ENCODE measurements at regions not wholly inside any gene's neighbourhood (a gene's known extent, or its start where the extent isn't known, plus 50 kb on each side); places are given as distances from the start of the nearest gene placed in this dataset.

- no peak for TF ChIP-seq MTA2 (IDR thresholded peaks at IDR 0.05; ENCODE audit: low read depth)
- TF ChIP-seq USF2 (IDR thresholded peaks at IDR 0.05; ENCODE audit: borderline replicate concordance, low read depth, low read length) = no peak
- no peak for TF ChIP-seq NBN (IDR thresholded peaks at IDR 0.05)
- TF ChIP-seq E2F8 (IDR thresholded peaks at IDR 0.05; ENCODE audit: low read depth, partially characterized antibody) = no peak
- TF ChIP-seq TCF12 (IDR thresholded peaks at IDR 0.05; ENCODE audit: low read depth, low read length) = no peak
- TF ChIP-seq YY1 (IDR thresholded peaks at IDR 0.05; ENCODE audit: low read depth, low read length) = no peak
These were observed 338.9 kb upstream of the IGFBP3 start (continued) for GRCh38 chr7:46259947-46260346.

- FAIRE-seq (no peak), ATAC-seq (no peak), DNase-seq (ENCODE audit: low read depth, low spot score) (no peak)
- BruUV-seq (replicated peaks) = no TSS peak
- H4K20me1 ChIP-seq (ENCODE audit: control insufficient read depth, insufficient read depth) = no peaks in the 10 kb centered on the region
- ChIA-PET CTCF (interaction anchor here (2.2 kb wide), 1 partner anchor 10 kb away, joined by 7 read pairs; no protein-coding TSS in a partner anchor), RAD21 (ENCODE audit: unreplicated experiment) (no interaction called here), POLR2A (no interaction called here), SMC1A (ENCODE audit: uncharacterized antibody, unreplicated experiment) (interaction anchor here (1.0 kb wide), 1 partner anchor 12 kb away, joined by 3 read pairs; no protein-coding TSS in a partner anchor)
- no peak overlapping the region for H3K27ac ChIP-seq (ENCODE audit: control insufficient read depth, insufficient read depth)
- no peak overlapping the region for H3K4me3 ChIP-seq
- no peaks in the 10 kb centered on the region for H3K4me1 ChIP-seq (ENCODE audit: control insufficient read depth, insufficient read depth, low read length)
- no peak overlapping the region for H3K4me2 ChIP-seq (ENCODE audit: control insufficient read depth, insufficient read depth)
- H3K9me3 ChIP-seq (replicated peaks; ENCODE audit: control insufficient read depth, insufficient read depth, low read length) = no peaks in the 10 kb centered on the region; the same call in 2 of the 3 replicates
- no peak overlapping the region for H2AFZ ChIP-seq (ENCODE audit: control insufficient read depth, low read depth, low read length)
- H3K9ac ChIP-seq (ENCODE audit: control insufficient read depth, insufficient read depth, low read length) = no peak overlapping the region
- 50% methylated on average over 3 of the region's 3 CpGs for WGBS (ENCODE audit: insufficient coverage, insufficient replicate concordance, low lambda C conversion rate, missing lambda C conversion rate)
- in situ Hi-C loops (cut with MboI) = no loop called here
- no peaks in the 10 kb centered on the region for H3K79me2 ChIP-seq (ENCODE audit: control insufficient read depth, insufficient read depth, low read length)
- H3K36me3 ChIP-seq (ENCODE audit: control insufficient read depth in 2 of 2, insufficient read depth in 2 of 2, low read length in 1 of 2) = no peaks in the 10 kb centered on the region
- intact Hi-C loops (cut with micrococcal nuclease; ENCODE audit: unreplicated experiment) = no loop called here
- H3K27me3 ChIP-seq (replicated peaks in 1 of 2; ENCODE audit: control insufficient read depth in 2 of 2, insufficient read depth in 2 of 2, low read length in 1 of 2) = no peaks in the 10 kb centered on the region
- TF ChIP-seq NR2F1 (conservative IDR thresholded peaks at IDR 0.05) = no peak
- TF ChIP-seq NFIC (IDR thresholded peaks at IDR 0.05; ENCODE audit: low read depth, low read length) = no peak
- TF ChIP-seq MEF2A (IDR thresholded peaks at IDR 0.05; ENCODE audit: insufficient read depth, low read depth, low read length) = no peak
- no peak for TF ChIP-seq MYB (IDR thresholded peaks at IDR 0.05; ENCODE audit: borderline replicate concordance, low read depth, low read length)
- no peak for TF ChIP-seq PAX5 (IDR thresholded peaks at IDR 0.05; ENCODE audit: borderline replicate concordance, low read depth, low read length)
- no peak for TF ChIP-seq ATF7 (IDR thresholded peaks at IDR 0.05; ENCODE audit: low read depth)
- TF ChIP-seq POU2F2 (IDR thresholded peaks at IDR 0.05; ENCODE audit: borderline replicate concordance, low read depth, low read length) = no peak
- TF ChIP-seq ZBTB4 (CRISPR knock-in tag; IDR thresholded peaks at IDR 0.05) = no peak
- no peak for TF ChIP-seq SMC3 (IDR thresholded peaks at IDR 0.05; ENCODE audit: borderline replicate concordance, low read length)
- TF ChIP-seq ZZZ3 (IDR thresholded peaks at IDR 0.05; ENCODE audit: control insufficient read depth, insufficient read length, low read depth) = no peak
- no peak for TF ChIP-seq RFX5 (IDR thresholded peaks at IDR 0.05; ENCODE audit: low read depth, low read length)
- TF ChIP-seq TBL1XR1 (IDR thresholded peaks at IDR 0.05; ENCODE audit: low read depth, low read length) = no peak
These were observed 336.8 kb upstream of the IGFBP3 start for GRCh38 chr7:46257761-46258448.
